Cardiac muscle cell (in vitro differentiated cells and primary cell): ENCODE measurements at regions not wholly inside any gene's neighbourhood (a gene's known extent, or its start where the extent isn't known, plus 50 kb on each side); places are given as distances from the start of the nearest gene placed in this dataset.
A peak's percentile ranks its signal among the peaks of the same experiment; 100 is the strongest.

Source experiments
- DNase-seq, 2 donors: peaks; one replicate each; pipeline versions ENCODE4 v3.0.0 to v3.0.0-alpha.2; 2010 to 2017; ENCODE audit warnings: low read depth in 1 of 2, low spot score in 1 of 2
- H3K27ac ChIP-seq: fragments of 200-600 bp; sonication (generic); 2 replicates; pipeline ENCODE4 v1.5.1; 2016
- H3K27me3 ChIP-seq: fragments of 200-600 bp; sonication (generic); 2 replicates; pipeline ENCODE4 v1.6.0; 2016; ENCODE audit warnings: control low read depth
- H3K36me3 ChIP-seq: fragments of 200-600 bp; sonication (generic); 2 replicates; pipeline ENCODE4 v1.5.1; 2016; ENCODE audit warnings: control low read depth
- H3K4me1 ChIP-seq: fragments of 200-600 bp; sonication (generic); 2 replicates; pipeline ENCODE4 v1.8.1; 2017; ENCODE audit warnings: low read depth, mild to moderate bottlenecking, mixed run types
- H3K4me3 ChIP-seq: fragments of 200-600 bp; sonication (generic); 2 replicates; pipeline ENCODE4 v1.5.1; 2016; ENCODE audit warnings: mild to moderate bottlenecking
- H3K9me3 ChIP-seq: fragments of 200-600 bp; sonication (generic); 2 replicates; pipeline ENCODE4 v1.5.1; 2017; ENCODE audit warnings: low read depth, mild to moderate bottlenecking, control low read depth
- TF ChIP-seq, protein P1 (sequence below): IDR thresholded peaks from 2 replicates; pipeline ENCODE4 v1.5.1; 2012; ENCODE audit warnings: low read depth, mild to moderate bottlenecking, low read length

GRCh38 chr10:4677296-4678021 lies 148.5 kb upstream of the AKR1E2 start:
- H3K27me3 ChIP-seq = no peaks in the 10 kb centered on the region
- H3K9me3 ChIP-seq = no peaks in the 10 kb centered on the region
- H3K27ac ChIP-seq = no peak overlapping the region
- no peak overlapping the region for H3K4me3 ChIP-seq
- DNase-seq = peak in 1 of 2 donors; percentile 93
- no peaks in the 10 kb centered on the region for H3K4me1 ChIP-seq
- H3K36me3 ChIP-seq = no peaks in the 10 kb centered on the region
- TF ChIP-seq, protein P1, sequence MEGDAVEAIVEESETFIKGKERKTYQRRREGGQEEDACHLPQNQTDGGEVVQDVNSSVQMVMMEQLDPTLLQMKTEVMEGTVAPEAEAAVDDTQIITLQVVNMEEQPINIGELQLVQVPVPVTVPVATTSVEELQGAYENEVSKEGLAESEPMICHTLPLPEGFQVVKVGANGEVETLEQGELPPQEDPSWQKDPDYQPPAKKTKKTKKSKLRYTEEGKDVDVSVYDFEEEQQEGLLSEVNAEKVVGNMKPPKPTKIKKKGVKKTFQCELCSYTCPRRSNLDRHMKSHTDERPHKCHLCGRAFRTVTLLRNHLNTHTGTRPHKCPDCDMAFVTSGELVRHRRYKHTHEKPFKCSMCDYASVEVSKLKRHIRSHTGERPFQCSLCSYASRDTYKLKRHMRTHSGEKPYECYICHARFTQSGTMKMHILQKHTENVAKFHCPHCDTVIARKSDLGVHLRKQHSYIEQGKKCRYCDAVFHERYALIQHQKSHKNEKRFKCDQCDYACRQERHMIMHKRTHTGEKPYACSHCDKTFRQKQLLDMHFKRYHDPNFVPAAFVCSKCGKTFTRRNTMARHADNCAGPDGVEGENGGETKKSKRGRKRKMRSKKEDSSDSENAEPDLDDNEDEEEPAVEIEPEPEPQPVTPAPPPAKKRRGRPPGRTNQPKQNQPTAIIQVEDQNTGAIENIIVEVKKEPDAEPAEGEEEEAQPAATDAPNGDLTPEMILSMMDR = no peak

- H3K27ac ChIP-seq = no peak overlapping the region
- TF ChIP-seq, protein P1 = no peak
These were observed 149.4 kb upstream of the AKR1E2 start for GRCh38 chr10:4676566-4676965.

GRCh38 chr10:4675808-4676207 lies 150.2 kb upstream of the AKR1E2 start:
- no peak for DNase-seq
- Histone ChIP-seq H3K36me3 (no peaks in the 10 kb centered on the region), H3K9me3 (no peaks in the 10 kb centered on the region), H3K4me3 (no peak overlapping the region), H3K27ac (no peak overlapping the region), H3K4me1 (no peaks in the 10 kb centered on the region), H3K27me3 (no peaks in the 10 kb centered on the region)
- TF ChIP-seq, protein P1 = no peak

More at GRCh38 chr10:4676566-4676965, 149.4 kb upstream of the AKR1E2 start:
- Histone ChIP-seq H3K36me3 (no peaks in the 10 kb centered on the region), H3K4me1 (no peaks in the 10 kb centered on the region), H3K4me3 (no peak overlapping the region), H3K9me3 (no peaks in the 10 kb centered on the region), H3K27me3 (no peaks in the 10 kb centered on the region)
- no peak for DNase-seq

DNA sequence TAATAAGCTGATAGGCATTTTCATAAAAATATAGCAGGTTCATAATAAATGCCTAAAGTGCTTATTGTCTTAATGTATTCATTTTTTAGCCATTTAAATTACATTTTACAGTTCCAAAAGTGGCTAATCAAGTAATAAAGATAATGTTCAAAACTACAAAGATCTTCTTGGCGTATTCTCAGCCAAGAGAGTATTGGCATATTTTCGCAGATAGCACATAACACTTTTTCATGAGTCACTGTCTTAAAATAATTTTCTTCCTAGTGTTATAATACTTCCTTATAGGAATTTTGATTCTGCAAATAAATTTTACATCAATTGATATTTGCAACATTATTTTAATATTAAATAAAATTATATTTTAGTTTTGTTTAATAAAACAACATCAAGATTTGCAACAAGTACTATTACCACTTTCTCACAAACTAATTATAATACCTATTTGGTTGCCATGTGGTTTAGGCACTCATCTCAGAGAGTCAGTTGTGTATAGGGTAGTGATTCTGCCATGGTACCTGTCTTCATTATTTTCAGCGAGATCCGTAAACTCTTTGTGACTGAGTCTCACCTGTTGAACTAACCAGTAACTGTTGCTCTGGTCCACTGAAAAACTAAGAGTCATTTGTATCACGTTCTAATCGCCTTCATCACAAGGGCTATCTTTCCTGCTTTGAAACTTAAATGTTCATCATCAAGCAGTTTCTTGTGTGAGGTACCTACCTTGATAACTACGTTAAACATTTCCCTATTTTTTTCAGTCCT lies 152.5 kb upstream of the AKR1E2 start:
- no peaks in the 10 kb centered on the region for H3K4me1 ChIP-seq

GRCh38 chr10:4672201-4672600 lies 153.8 kb upstream of the AKR1E2 start:
- Histone ChIP-seq H3K9me3 (no peaks in the 10 kb centered on the region), H3K4me1 (no peaks in the 10 kb centered on the region), H3K27ac (no peak overlapping the region), H3K27me3 (no peaks in the 10 kb centered on the region), H3K36me3 (no peaks in the 10 kb centered on the region), H3K4me3 (no peak overlapping the region)
- DNase-seq = no peak
- TF ChIP-seq, protein P1 = no peak

More for the DNA sequence above, 152.5 kb upstream of the AKR1E2 start:
- Histone ChIP-seq H3K27ac (no peak overlapping the region), H3K4me3 (no peak overlapping the region), H3K36me3 (no peaks in the 10 kb centered on the region), H3K27me3 (no peaks in the 10 kb centered on the region), H3K9me3 (no peaks in the 10 kb centered on the region)
- TF ChIP-seq, protein P1 = no peak
- DNase-seq = no peak
